SK-N-MC (cell line): ENCODE measurements at regions not wholly inside any gene's neighbourhood (a gene's known extent, or its start where the extent isn't known, plus 50 kb on each side); places are given as distances from the start of the nearest gene placed in this dataset.

Experiments used
- EZH2 ChIP-seq: fragments of 200-600 bp; sonication (generic); IDR thresholded peaks from one replicate; pipeline ENCODE4 v1.6.1; 2017; ENCODE audit warnings: antibody characterized with exemption
- POLR2AphosphoS5 ChIP-seq: IDR thresholded peaks from 2 replicates; pipeline ENCODE4 v1.6.1; 2012; ENCODE audit warnings: mild to moderate bottlenecking, low read depth, low read length, borderline replicate concordance

DNA sequence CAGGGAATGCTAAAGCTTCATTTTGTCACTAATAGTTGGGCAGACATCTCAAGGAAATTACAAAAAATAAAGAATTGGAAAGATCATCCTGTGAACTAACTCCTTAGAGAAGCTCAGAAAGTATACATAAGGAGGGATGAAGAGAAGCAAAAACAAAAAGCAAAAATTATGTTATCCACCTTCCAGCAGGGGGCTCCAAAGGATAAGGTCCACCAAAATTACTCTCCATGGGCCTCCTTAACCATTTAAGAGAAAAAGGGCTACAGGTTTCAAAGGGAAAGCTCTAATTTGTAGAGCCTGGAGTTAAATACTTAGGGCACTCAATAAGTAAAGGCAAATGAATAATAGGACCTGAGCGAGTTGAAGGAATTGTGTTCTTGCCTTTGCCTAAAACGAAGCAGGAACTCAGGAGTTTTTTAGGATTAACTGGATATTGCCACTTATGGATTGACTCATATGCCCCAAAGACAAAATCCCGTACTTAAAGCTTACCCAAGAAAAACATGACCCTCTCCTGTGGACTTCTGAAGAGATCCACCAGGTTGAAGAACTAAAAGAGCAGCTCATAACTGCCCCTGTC is 1167.9 kb downstream of the DSC3 start:
- TF ChIP-seq EZH2: no peak
- TF ChIP-seq POLR2AphosphoS5: no peak
